IPS DF 6.9 (cell line): ENCODE measurements at regions not wholly inside any gene's neighbourhood (a gene's known extent, or its start where the extent isn't known, plus 50 kb on each side); places are given as distances from the start of the nearest gene placed in this dataset.

Source experiments
- DNase-seq: peaks from one replicate; pipeline ENCODE4 v3.0.0-alpha.2; 2013; ENCODE audit warnings: low read depth, low spot score
- H3K27ac ChIP-seq: one replicate; pipeline ENCODE4 v1.5.1; 2013; ENCODE audit warnings: low read length, control low read depth
- H3K27me3 ChIP-seq: 2 replicates; pipeline ENCODE4 v1.6.1; 2013; ENCODE audit warnings: mild to moderate bottlenecking, low read length; ENCODE audit not compliant: control insufficient read depth, insufficient read depth
- H3K36me3 ChIP-seq: 2 replicates; pipeline ENCODE4 v1.6.1; 2013; ENCODE audit warnings: low read length; ENCODE audit not compliant: control insufficient read depth, insufficient read depth
- H3K4me1 ChIP-seq: 2 replicates; pipeline ENCODE4 v1.6.1; 2013; ENCODE audit warnings: low read length; ENCODE audit not compliant: control insufficient read depth, insufficient read depth
- H3K4me3 ChIP-seq: 2 replicates; pipeline ENCODE4 v1.5.1; 2013; ENCODE audit warnings: mild to moderate bottlenecking, low read length
- H3K9me3 ChIP-seq: 2 replicates; pipeline ENCODE4 v1.6.1; 2013; ENCODE audit warnings: low read length, inconsistent platforms; ENCODE audit not compliant: control insufficient read depth, insufficient read depth
- WGBS: extraction: QIAGEN DNeasy Blood & Tissue Kit; methylation state at CpG from one replicate; pipeline ENCODE4 v1.1.7; 2013; ENCODE audit warnings: mixed read lengths, missing lambda C conversion rate; ENCODE audit not compliant: insufficient read length, insufficient coverage; 5-methylcytosine and 5-hydroxymethylcytosine counted together

GRCh38 chr13:42398533-42398932, 126.6 kb downstream of the AKAP11 start:
- no CpG with 5 or more reads among the region's 4 CpGs for WGBS
- Histone ChIP-seq H3K9me3 (no peaks in the 10 kb centered on the region), H3K27ac (no peak overlapping the region), H3K4me1 (no peaks in the 10 kb centered on the region), H3K36me3 (no peaks in the 10 kb centered on the region), H3K27me3 (no peaks in the 10 kb centered on the region), H3K4me3 (no peak overlapping the region)
- no peak for DNase-seq

- H3K27ac ChIP-seq = no peak overlapping the region
- no CpG with 5 or more reads among the region's 1 CpG for WGBS
- H3K4me1 ChIP-seq = no peaks in the 10 kb centered on the region
- no peak overlapping the region for H3K4me3 ChIP-seq
- DNase-seq = no peak
- no peaks in the 10 kb centered on the region for H3K27me3 ChIP-seq
- no peaks in the 10 kb centered on the region for H3K36me3 ChIP-seq
- no peaks in the 10 kb centered on the region for H3K9me3 ChIP-seq
Observed at GRCh38 chr13:42400188-42400833, 128.4 kb downstream of the AKAP11 start.

GRCh38 chr13:42401376-42401775, 129.4 kb downstream of the AKAP11 start:
- no CpG with 5 or more reads among the region's 3 CpGs for WGBS
- H3K27ac ChIP-seq = no peak overlapping the region
- H3K4me3 ChIP-seq = no peak overlapping the region
- no peaks in the 10 kb centered on the region for H3K36me3 ChIP-seq
- H3K27me3 ChIP-seq = no peaks in the 10 kb centered on the region
- no peaks in the 10 kb centered on the region for H3K9me3 ChIP-seq
- no peaks in the 10 kb centered on the region for H3K4me1 ChIP-seq
- no peak for DNase-seq

GRCh38 chr13:42405665-42406390, 133.9 kb downstream of the AKAP11 start:
- no peaks in the 10 kb centered on the region for H3K4me1 ChIP-seq
- H3K27me3 ChIP-seq = no peaks in the 10 kb centered on the region
- no peaks in the 10 kb centered on the region for H3K9me3 ChIP-seq
- no CpG with 5 or more reads among the region's 9 CpGs for WGBS
- no peak overlapping the region for H3K27ac ChIP-seq
- no peaks in the 10 kb centered on the region for H3K36me3 ChIP-seq
- H3K4me3 ChIP-seq = no peak overlapping the region
- DNase-seq = no peak

- H3K9me3 ChIP-seq = no peaks in the 10 kb centered on the region
- H3K27me3 ChIP-seq = no peaks in the 10 kb centered on the region
- no peak overlapping the region for H3K27ac ChIP-seq
- no peaks in the 10 kb centered on the region for H3K36me3 ChIP-seq
- no peak overlapping the region for H3K4me3 ChIP-seq
- no peaks in the 10 kb centered on the region for H3K4me1 ChIP-seq
- DNase-seq = no peak
- no CpG with 5 or more reads among the region's 3 CpGs for WGBS
Observed at GRCh38 chr13:42409075-42409474, 137.1 kb downstream of the AKAP11 start.

- Histone ChIP-seq H3K9me3 (no peaks in the 10 kb centered on the region), H3K4me3 (no peak overlapping the region)
- DNase-seq = no peak
Observed at GRCh38 chr13:42409551-42409950, 137.6 kb downstream of the AKAP11 start.

GRCh38 chr13:42412812-42413483, 141.0 kb downstream of the AKAP11 start:
- no peaks in the 10 kb centered on the region for H3K36me3 ChIP-seq
- H3K4me1 ChIP-seq = no peaks in the 10 kb centered on the region
- WGBS = no CpG with 5 or more reads among the region's 5 CpGs
- H3K4me3 ChIP-seq = no peak overlapping the region
- no peaks in the 10 kb centered on the region for H3K9me3 ChIP-seq
- H3K27ac ChIP-seq = no peak overlapping the region
- DNase-seq = no peak
- no peaks in the 10 kb centered on the region for H3K27me3 ChIP-seq

More at GRCh38 chr13:42409551-42409950, 137.6 kb downstream of the AKAP11 start:
- Histone ChIP-seq H3K27ac (no peak overlapping the region), H3K27me3 (no peaks in the 10 kb centered on the region), H3K36me3 (no peaks in the 10 kb centered on the region), H3K4me1 (no peaks in the 10 kb centered on the region)

GRCh38 chr13:42413484-42413815, 141.5 kb downstream of the AKAP11 start:
- Histone ChIP-seq H3K4me3 (no peak overlapping the region), H3K27me3 (no peaks in the 10 kb centered on the region)

GRCh38 chr13:42417626-42418025, 145.7 kb downstream of the AKAP11 start:
- no peaks in the 10 kb centered on the region for H3K4me1 ChIP-seq
- H3K36me3 ChIP-seq = 0 out of 2 replicates have a peak, but pooled peaks cover 2% of the 10 kb centered on the region
- no peak overlapping the region for H3K27ac ChIP-seq
- DNase-seq = no peak
- no peaks in the 10 kb centered on the region for H3K9me3 ChIP-seq
- no peaks in the 10 kb centered on the region for H3K27me3 ChIP-seq
- no CpG with 5 or more reads among the region's 3 CpGs for WGBS
- H3K4me3 ChIP-seq = no peak overlapping the region

More at GRCh38 chr13:42413484-42413815, 141.5 kb downstream of the AKAP11 start:
- DNase-seq = no peak
- Histone ChIP-seq H3K9me3 (no peaks in the 10 kb centered on the region), H3K4me1 (no peaks in the 10 kb centered on the region), H3K36me3 (no peaks in the 10 kb centered on the region), H3K27ac (no peak overlapping the region)
- WGBS = no CpG with 5 or more reads among the region's 3 CpGs

- WGBS = no CpG with 5 or more reads among the region's 2 CpGs
- Histone ChIP-seq H3K27me3 (no peaks in the 10 kb centered on the region), H3K27ac (no peak overlapping the region), H3K4me3 (no peak overlapping the region), H3K9me3 (no peaks in the 10 kb centered on the region), H3K4me1 (no peaks in the 10 kb centered on the region), H3K36me3 (0 out of 2 replicates have a peak, but pooled peaks cover 2% of the 10 kb centered on the region)
- DNase-seq = no peak
Observed at GRCh38 chr13:42418184-42418583, 146.2 kb downstream of the AKAP11 start.
